ENCODE measurements at regions not wholly inside any gene's neighbourhood (a gene's known extent, or its start where the extent isn't known, plus 50 kb on each side); places are given as distances from the start of the nearest gene placed in this dataset.

DNA sequence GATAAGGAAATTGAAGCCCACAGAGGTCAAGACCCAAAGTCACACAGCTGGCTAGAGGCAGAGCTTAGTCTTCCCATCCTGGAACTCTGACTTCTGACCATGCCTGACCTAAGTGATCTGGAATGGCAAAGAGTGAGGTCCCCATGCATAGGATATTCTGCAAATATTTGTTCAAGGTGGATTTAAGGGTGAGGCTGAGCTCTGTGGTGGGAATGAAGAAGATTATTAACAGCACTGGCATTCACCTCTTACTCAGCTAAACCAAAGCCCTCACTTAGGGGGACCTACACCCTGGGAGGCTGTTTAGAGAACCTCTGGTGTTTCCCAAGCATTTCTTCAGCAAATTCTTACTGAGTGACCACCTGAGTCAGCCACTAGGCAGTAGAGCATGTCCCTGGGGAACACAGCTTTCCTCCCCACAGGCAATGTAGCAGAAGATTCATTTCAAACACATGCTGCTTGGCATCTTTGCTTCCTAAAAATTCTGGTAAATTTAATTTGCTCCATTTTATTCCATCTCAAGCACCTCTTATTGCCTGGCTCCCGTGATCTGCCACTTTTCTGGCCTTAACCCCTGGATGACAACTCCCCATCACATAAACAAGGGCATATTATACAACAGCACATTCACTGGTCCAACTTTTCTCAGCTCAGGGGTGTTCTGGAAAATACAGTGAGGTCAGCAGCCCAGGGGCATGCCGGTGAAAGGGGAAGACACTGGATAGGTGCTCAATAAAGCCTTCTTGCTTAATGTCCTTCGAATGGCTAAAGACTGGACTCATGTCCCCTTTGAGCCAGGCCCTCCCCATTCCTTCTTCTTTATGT, 176.0 kb downstream of the ABHD5 start:
- no peak for ATAC-seq
- Histone ChIP-seq H3K36me3 (no peaks in the 10 kb centered on the region), H3K27me3 (peaks cover 16% of the 10 kb centered on the region), H3K27ac (no peak overlapping the region), H3K4me3 (no peak overlapping the region), H3K4me1 (no peaks in the 10 kb centered on the region), H3K9me3 (no peaks in the 10 kb centered on the region)
- 49 to 100% methylated on average over 1 to 2 of the region's 3 CpGs for WGBS, 2 donors (ENCODE audit: low coverage in 1 of 2)
- TF ChIP-seq POLR2AphosphoS5 (IDR thresholded peaks at IDR 0.05) (no peak), EP300 (IDR thresholded peaks at IDR 0.05) (no peak), POLR2A (IDR thresholded peaks at IDR 0.05) (no peak)
- TF ChIP-seq, protein P1, sequence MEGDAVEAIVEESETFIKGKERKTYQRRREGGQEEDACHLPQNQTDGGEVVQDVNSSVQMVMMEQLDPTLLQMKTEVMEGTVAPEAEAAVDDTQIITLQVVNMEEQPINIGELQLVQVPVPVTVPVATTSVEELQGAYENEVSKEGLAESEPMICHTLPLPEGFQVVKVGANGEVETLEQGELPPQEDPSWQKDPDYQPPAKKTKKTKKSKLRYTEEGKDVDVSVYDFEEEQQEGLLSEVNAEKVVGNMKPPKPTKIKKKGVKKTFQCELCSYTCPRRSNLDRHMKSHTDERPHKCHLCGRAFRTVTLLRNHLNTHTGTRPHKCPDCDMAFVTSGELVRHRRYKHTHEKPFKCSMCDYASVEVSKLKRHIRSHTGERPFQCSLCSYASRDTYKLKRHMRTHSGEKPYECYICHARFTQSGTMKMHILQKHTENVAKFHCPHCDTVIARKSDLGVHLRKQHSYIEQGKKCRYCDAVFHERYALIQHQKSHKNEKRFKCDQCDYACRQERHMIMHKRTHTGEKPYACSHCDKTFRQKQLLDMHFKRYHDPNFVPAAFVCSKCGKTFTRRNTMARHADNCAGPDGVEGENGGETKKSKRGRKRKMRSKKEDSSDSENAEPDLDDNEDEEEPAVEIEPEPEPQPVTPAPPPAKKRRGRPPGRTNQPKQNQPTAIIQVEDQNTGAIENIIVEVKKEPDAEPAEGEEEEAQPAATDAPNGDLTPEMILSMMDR (IDR thresholded peaks at IDR 0.05): no peak

DNA sequence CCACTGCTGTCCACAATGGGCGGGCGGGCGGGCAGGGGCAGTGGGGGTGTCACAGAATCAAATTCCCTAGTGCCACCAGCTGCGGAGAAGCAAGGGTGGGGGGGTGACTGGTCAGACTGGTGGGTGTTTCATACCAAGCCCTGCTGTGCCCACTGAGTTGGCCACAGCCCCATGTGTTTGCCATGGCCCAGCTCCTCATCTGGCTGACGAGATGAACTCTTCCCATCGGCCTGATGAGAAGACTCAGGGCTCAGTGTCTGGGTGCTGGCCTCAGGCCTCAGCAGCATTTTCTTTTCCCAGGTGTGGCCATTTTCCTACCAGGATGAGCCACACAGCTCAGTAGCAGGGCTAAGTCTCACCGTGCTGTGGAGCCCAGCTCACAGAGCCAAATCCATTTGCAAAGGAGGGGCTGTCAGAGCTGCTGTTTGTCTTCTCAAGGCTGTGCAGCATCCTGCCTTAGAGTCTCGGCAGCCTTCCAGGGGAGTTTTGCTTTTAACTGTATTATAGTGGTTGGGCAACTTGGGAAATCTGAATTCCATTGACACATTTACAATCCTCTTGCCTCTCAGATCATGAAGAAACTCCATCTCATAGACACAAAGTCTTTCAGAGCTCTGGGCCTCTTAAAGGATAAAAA, 176.8 kb downstream of the ABHD5 start:
- H3K9me3 ChIP-seq: no peaks in the 10 kb centered on the region
- H3K36me3 ChIP-seq: no peaks in the 10 kb centered on the region
- no peak overlapping the region for H3K27ac ChIP-seq
- H3K27me3 ChIP-seq: peaks cover 8% of the 10 kb centered on the region
- no peak for ATAC-seq
- 54 to 57% methylated on average over 1 to 4 of the region's 8 CpGs for WGBS, 2 donors (ENCODE audit: low coverage in 1 of 2)
- H3K4me3 ChIP-seq: no peak overlapping the region
- TF ChIP-seq POLR2AphosphoS5 (IDR thresholded peaks at IDR 0.05): no peak
- TF ChIP-seq EP300 (IDR thresholded peaks at IDR 0.05): no peak
- TF ChIP-seq, protein P1 (IDR thresholded peaks at IDR 0.05): no peak
- TF ChIP-seq POLR2A (IDR thresholded peaks at IDR 0.05): no peak
- no peaks in the 10 kb centered on the region for H3K4me1 ChIP-seq

DNA sequence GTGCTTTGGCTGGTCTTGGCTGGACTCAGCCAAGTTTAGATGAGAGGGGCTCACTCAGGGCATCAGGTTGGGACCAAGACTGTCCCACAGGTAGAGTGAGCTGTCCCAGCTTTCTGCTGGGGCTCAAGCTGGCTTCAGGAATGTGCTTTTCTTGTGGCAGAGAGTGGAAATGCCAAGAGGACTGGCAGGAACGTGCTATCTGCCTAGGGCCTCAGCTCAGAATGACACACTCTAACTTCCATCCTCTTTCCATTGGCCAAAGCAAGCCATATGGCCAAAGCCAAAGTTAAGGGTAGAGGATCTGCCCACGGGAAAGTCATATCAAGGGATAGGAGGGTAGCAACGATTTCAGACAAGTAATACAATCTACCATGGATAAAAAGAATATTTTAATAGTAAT, 178.8 kb downstream of the ABHD5 start:
- TF ChIP-seq, protein P1 (IDR thresholded peaks at IDR 0.05): no peak
- no peak for TF ChIP-seq POLR2A (IDR thresholded peaks at IDR 0.05)
- TF ChIP-seq POLR2AphosphoS5 (IDR thresholded peaks at IDR 0.05): no peak
- no peak for TF ChIP-seq EP300 (IDR thresholded peaks at IDR 0.05)
- H3K9me3 ChIP-seq: no peaks in the 10 kb centered on the region
- H3K4me3 ChIP-seq: no peak overlapping the region
- ATAC-seq: no peak
- H3K27ac ChIP-seq: no peak overlapping the region
- WGBS, 2 donors (ENCODE audit: low coverage in 1 of 2): 70 to 81% methylated on average over 2 of the region's 3 CpGs
- H3K27me3 ChIP-seq: peaks cover 5% of the 10 kb centered on the region
- no peaks in the 10 kb centered on the region for H3K36me3 ChIP-seq
- no peaks in the 10 kb centered on the region for H3K4me1 ChIP-seq

DNA sequence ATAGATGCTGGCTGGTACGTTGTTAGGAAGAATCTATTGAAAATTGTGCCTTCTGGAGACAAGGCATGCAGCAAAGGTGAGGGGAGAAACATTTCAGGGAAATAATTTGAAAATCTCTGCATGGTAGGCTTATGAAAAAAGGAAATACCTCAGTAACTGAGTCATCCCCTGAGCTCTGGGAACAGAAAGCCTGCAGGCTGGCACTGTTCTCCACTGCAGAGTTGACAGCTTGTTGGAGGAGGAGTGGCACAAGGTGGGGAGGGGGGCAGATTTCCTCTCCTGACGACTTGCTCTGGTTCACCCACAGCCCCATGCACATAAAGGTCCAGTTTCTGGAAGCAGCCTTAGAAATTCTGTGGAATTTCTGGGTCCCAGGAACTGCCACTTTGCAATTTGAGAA, 179.4 kb downstream of the ABHD5 start:
- no peak for ATAC-seq
- no peaks in the 10 kb centered on the region for H3K4me1 ChIP-seq
- WGBS, 2 donors (ENCODE audit: low coverage in 1 of 2): 25 to 27% methylated on average over 2 of the region's 2 CpGs
- TF ChIP-seq POLR2A (IDR thresholded peaks at IDR 0.05) (no peak), POLR2AphosphoS5 (IDR thresholded peaks at IDR 0.05) (no peak), EP300 (IDR thresholded peaks at IDR 0.05) (no peak)
- TF ChIP-seq, protein P1 (IDR thresholded peaks at IDR 0.05): no peak
- H3K9me3 ChIP-seq: no peaks in the 10 kb centered on the region
- no peak overlapping the region for H3K27ac ChIP-seq
- peaks cover 5% of the 10 kb centered on the region for H3K27me3 ChIP-seq
- no peak overlapping the region for H3K4me3 ChIP-seq
- no peaks in the 10 kb centered on the region for H3K36me3 ChIP-seq

Data from gastroesophageal sphincter (tissue), 4 donors.